ENCODE measurements at regions not wholly inside any gene's neighbourhood (a gene's known extent, or its start where the extent isn't known, plus 50 kb on each side); places are given as distances from the start of the nearest gene placed in this dataset.

- DNase-seq (ENCODE audit: low spot score): no peak
These were observed 105.5 kb downstream of the CRYAA start for GRCh38 chr21:43274022-43274945.

GRCh38 chr21:43273708-43274021 lies 104.9 kb downstream of the CRYAA start:
- DNase-seq (ENCODE audit: low spot score): no peak

GRCh38 chr21:43273016-43273707 lies 104.4 kb downstream of the CRYAA start:
- DNase-seq (ENCODE audit: low spot score): no peak

GRCh38 chr21:43272591-43272990 lies 103.8 kb downstream of the CRYAA start:
- DNase-seq (ENCODE audit: low spot score): no peak

- no peak for DNase-seq (ENCODE audit: low spot score)
These were observed 102.7 kb downstream of the CRYAA start for GRCh38 chr21:43271452-43272020.

- DNase-seq (ENCODE audit: low spot score): no peak
These were observed 102.0 kb downstream of the CRYAA start for GRCh38 chr21:43270800-43271301.

- no peak for DNase-seq (ENCODE audit: low spot score)
These were observed 101.3 kb downstream of the CRYAA start for GRCh38 chr21:43269957-43270705.

GRCh38 chr21:43269440-43269839 lies 100.6 kb downstream of the CRYAA start:
- peak; percentile 10 for DNase-seq (ENCODE audit: low spot score)

- DNase-seq (ENCODE audit: low spot score): no peak
These were observed 100.0 kb downstream of the CRYAA start for GRCh38 chr21:43268804-43269186.

- DNase-seq (ENCODE audit: low spot score): no peak
These were observed 99.4 kb downstream of the CRYAA start for GRCh38 chr21:43268086-43268803.

- no peak for DNase-seq (ENCODE audit: low spot score)
These were observed 98.7 kb downstream of the CRYAA start for GRCh38 chr21:43267391-43268085.

- DNase-seq (ENCODE audit: low spot score): no peak
These were observed 97.7 kb downstream of the CRYAA start for GRCh38 chr21:43266534-43266933.

GRCh38 chr21:43262427-43262826 lies 93.6 kb downstream of the CRYAA start:
- DNase-seq (ENCODE audit: low spot score): peak; percentile 30

All from CD4-positive, alpha-beta T cell treated with Interleukin-6 at 100 ng/mL for 8 hours (primary cell).